Activated naive CD8-positive, alpha-beta T cell treated with anti-CD3 and anti-CD28 coated beads, Interleukin-2, amount 50 U/mL, for 24 hours (primary cell): ENCODE measurements at regions not wholly inside any gene's neighbourhood (a gene's known extent, or its start where the extent isn't known, plus 50 kb on each side); places are given as distances from the start of the nearest gene placed in this dataset.
"Not testable (repeated sequence)": the region's sequence is repeated elsewhere in the genome, so short reads cannot be mapped to it uniquely, and the experiment has no call there.

Experiments
- ATAC-seq: fragments of 150-1000 bp; cut with Tn5 transposase; one replicate; pipeline ENCODE4 v1.10.0; 2021
- DNase-seq: peaks from one replicate; pipeline ENCODE4 v3.0.0; 2021
- H3K27ac Mint-ChIP-seq: one replicate; pipeline ENCODE4 v1.8.0; 2021; ENCODE audit warnings: mild to moderate bottlenecking, mixed read lengths
- H3K27me3 Mint-ChIP-seq: one replicate; pipeline ENCODE4 v1.8.0; 2021; ENCODE audit warnings: mixed read lengths
- H3K36me3 Mint-ChIP-seq: one replicate; pipeline ENCODE4 v1.8.0; 2021; ENCODE audit warnings: low read depth, mixed read lengths
- H3K4me1 Mint-ChIP-seq: one replicate; pipeline ENCODE4 v1.8.0; 2021; ENCODE audit warnings: mixed read lengths
- H3K4me3 Mint-ChIP-seq: one replicate; pipeline ENCODE4 v1.8.0; 2021; ENCODE audit warnings: mild to moderate bottlenecking, moderate library complexity, mixed read lengths
- H3K9me3 Mint-ChIP-seq: one replicate; pipeline ENCODE4 v1.8.0; 2021; ENCODE audit warnings: mixed read lengths

GRCh38 chr4:174387143-174387542 is 103.4 kb downstream of the CEP44 start:
- H3K27ac Mint-ChIP-seq = no peak overlapping the region
- H3K4me1 Mint-ChIP-seq = peaks cover 2% of the 10 kb centered on the region
- no peaks in the 10 kb centered on the region for H3K9me3 Mint-ChIP-seq
- H3K4me3 Mint-ChIP-seq = no peak overlapping the region
- no peak for ATAC-seq
- no peaks in the 10 kb centered on the region for H3K27me3 Mint-ChIP-seq
- DNase-seq = no peak
- H3K36me3 Mint-ChIP-seq = no peaks in the 10 kb centered on the region

GRCh38 chr4:174383783-174384182 is 100.1 kb downstream of the CEP44 start:
- H3K9me3 Mint-ChIP-seq = no peaks in the 10 kb centered on the region
- DNase-seq (no peak), ATAC-seq (no peak)
- no peaks in the 10 kb centered on the region for H3K27me3 Mint-ChIP-seq
- H3K4me1 Mint-ChIP-seq = no peaks in the 10 kb centered on the region
- no peak overlapping the region for H3K4me3 Mint-ChIP-seq
- no peaks in the 10 kb centered on the region for H3K36me3 Mint-ChIP-seq
- no peak overlapping the region for H3K27ac Mint-ChIP-seq

- H3K36me3 Mint-ChIP-seq, DNase-seq, H3K4me1 Mint-ChIP-seq, ATAC-seq, H3K27me3 Mint-ChIP-seq, H3K4me3 Mint-ChIP-seq, H3K27ac Mint-ChIP-seq, H3K9me3 Mint-ChIP-seq: not testable (repeated sequence)
Observed at GRCh38 chr4:174382938-174383605, 99.4 kb downstream of the CEP44 start.
